Fibroblast of mammary gland (primary cell): ENCODE measurements at regions not wholly inside any gene's neighbourhood (a gene's known extent, or its start where the extent isn't known, plus 50 kb on each side); places are given as distances from the start of the nearest gene placed in this dataset.
"Not testable (repeated sequence)": the region's sequence is repeated elsewhere in the genome, so short reads cannot be mapped to it uniquely, and the experiment has no call there.

Experiments
- DNase-seq: peaks from one replicate; pipeline ENCODE4 v3.0.0-alpha.2; 2010; ENCODE audit warnings: low read depth
- H3K4me3 ChIP-seq: 2 replicates; pipeline ENCODE4 v1.5.1; 2011; ENCODE audit warnings: low read depth, mild to moderate bottlenecking, low read length, moderate library complexity; ENCODE audit not compliant: control insufficient read depth
- CTCF ChIP-seq: conservative IDR thresholded peaks from 2 replicates; pipeline ENCODE4 v1.5.1; 2011; ENCODE audit warnings: low read depth, low read length, inconsistent platforms; ENCODE audit not compliant: control insufficient read depth, insufficient read depth

- no peak overlapping the region for H3K4me3 ChIP-seq
- no peak for DNase-seq
- TF ChIP-seq CTCF = no peak
Observed at GRCh38 chr10:42419789-42420188, 218.6 kb downstream of the ZNF33B start.

DNA sequence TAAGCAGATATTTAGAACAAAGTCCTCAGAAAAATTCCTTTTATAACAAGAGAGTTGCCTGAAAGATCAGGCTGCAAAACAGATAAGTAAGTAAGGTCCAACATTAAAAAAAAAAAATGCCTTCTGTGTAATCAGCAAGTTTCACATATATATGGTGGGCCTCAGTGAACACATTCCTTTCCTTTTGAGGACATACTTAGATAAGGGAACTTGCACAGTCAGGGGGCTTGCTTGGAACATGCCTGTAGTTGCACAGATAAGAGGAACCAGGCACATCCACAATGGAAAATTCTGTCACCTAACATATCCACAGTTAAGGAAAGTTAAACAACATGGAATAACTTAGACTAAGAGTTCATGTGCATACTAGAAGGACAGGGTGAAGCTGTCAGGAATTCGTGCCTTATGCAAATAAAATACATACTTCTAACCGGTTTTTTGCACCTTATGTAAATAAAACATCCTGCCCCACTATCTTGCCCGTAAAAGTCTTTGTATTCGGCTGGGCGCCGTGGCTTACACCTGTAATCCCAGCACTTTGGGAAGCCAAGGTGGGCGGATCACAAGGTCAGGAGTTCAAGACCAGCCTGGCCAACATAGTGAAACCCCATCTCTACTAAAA is 257.3 kb downstream of the ZNF33B start:
- no peak for TF ChIP-seq CTCF
- H3K4me3 ChIP-seq = no peak overlapping the region
- DNase-seq = no peak

- peak; percentile 94 for DNase-seq
- H3K4me3 ChIP-seq = peak overlapping the region; percentile 66
- TF ChIP-seq CTCF = no peak
Observed at GRCh38 chr10:42367532-42368230, 270.7 kb downstream of the ZNF33B start.

GRCh38 chr10:42351745-42352144 is 286.6 kb downstream of the ZNF33B start:
- H3K4me3 ChIP-seq = no peak overlapping the region
- DNase-seq = no peak
- TF ChIP-seq CTCF = no peak

DNA sequence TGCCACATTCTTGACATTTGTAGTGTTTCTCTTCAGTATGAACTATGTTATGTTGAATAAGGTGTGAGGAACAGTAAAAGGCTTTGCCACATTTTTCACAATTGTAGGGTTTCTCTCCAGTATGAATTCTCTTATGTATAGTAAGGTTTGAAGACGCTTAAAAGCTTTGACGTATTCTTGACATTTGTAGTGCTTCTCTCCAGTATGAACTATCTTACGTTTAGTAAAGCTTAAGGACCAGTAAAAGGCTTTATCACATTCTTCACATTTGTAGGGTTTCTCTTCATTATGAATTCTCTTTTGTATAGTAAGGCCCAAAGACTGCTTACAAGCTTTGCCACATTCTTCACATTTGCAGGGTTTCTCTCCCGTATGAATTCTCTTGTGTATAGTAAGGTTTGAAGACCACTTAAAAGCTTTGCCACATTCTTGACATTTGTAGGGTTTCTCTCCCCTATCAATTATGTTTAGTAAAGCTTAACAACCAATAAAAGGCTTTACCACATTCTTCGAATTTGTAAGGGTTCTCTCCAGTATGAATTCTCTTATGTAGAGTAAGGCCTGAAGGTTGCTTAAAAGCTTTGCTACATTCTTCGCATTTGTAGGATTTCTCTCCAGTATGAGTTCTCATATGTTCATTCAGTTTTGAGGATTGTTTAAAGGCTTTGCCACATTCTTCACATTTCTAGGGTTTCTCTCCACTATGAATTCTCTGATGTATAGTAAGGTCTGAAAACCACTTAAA is 301.6 kb downstream of the ZNF33B start:
- H3K4me3 ChIP-seq, DNase-seq: not testable (repeated sequence)

- H3K4me3 ChIP-seq, DNase-seq: not testable (repeated sequence)
Observed at GRCh38 chr10:42335653-42336296, 302.6 kb downstream of the ZNF33B start.

DNA sequence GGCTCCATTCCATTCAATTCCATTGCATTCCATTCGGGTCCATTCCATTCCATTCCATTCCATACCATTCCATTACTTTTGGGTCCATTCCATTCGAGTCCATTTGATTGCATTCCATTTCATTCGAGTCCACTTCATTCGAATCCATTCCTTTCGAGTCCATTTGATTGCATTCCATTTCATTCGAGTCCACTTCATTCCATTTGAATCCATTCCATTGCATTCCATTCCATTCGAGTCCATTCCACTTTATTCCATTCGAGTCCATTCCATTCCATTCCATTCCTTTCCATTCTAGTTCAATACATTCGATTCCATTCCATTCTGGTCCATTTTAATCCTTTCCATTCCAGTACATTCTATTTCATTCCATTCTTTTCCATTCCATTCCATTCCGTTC is 334.0 kb downstream of the ZNF33B start:
- TF ChIP-seq CTCF = no peak
- no peak overlapping the region for H3K4me3 ChIP-seq
- DNase-seq = no peak

- DNase-seq, H3K4me3 ChIP-seq: not testable (repeated sequence)
Observed at GRCh38 chr10:42281896-42282295, 356.5 kb downstream of the ZNF33B start.

GRCh38 chr10:42269788-42270187 is 368.6 kb downstream of the ZNF33B start:
- DNase-seq = not testable (repeated sequence)

GRCh38 chr10:42263259-42263658 is 375.1 kb downstream of the ZNF33B start:
- DNase-seq, H3K4me3 ChIP-seq: not testable (repeated sequence)

More at GRCh38 chr10:42269788-42270187, 368.6 kb downstream of the ZNF33B start:
- not testable (repeated sequence) for H3K4me3 ChIP-seq

- DNase-seq, H3K4me3 ChIP-seq: not testable (repeated sequence)
Observed at GRCh38 chr10:42243002-42243401, 395.4 kb downstream of the ZNF33B start.
